ELR (cell line): ENCODE measurements at regions not wholly inside any gene's neighbourhood (a gene's known extent, or its start where the extent isn't known, plus 50 kb on each side); places are given as distances from the start of the nearest gene placed in this dataset.
"Not testable (repeated sequence)": the region's sequence is repeated elsewhere in the genome, so short reads cannot be mapped to it uniquely, and the experiment has no call there.

Source experiments
- DNase-seq: peaks from one replicate; pipeline ENCODE4 v3.0.0-alpha.2; 2015; ENCODE audit warnings: low read depth

- DNase-seq, result peak; percentile 65
These were observed 56.5 kb upstream of the ORC5 start for GRCh38 chr7:104264285-104264684.

GRCh38 chr7:104267701-104268368 is 60.0 kb upstream of the ORC5 start:
- peak; percentile 45 for DNase-seq

GRCh38 chr7:104271948-104272347 is 56.5 kb upstream of the LHFPL3 start:
- no peak for DNase-seq

DNA sequence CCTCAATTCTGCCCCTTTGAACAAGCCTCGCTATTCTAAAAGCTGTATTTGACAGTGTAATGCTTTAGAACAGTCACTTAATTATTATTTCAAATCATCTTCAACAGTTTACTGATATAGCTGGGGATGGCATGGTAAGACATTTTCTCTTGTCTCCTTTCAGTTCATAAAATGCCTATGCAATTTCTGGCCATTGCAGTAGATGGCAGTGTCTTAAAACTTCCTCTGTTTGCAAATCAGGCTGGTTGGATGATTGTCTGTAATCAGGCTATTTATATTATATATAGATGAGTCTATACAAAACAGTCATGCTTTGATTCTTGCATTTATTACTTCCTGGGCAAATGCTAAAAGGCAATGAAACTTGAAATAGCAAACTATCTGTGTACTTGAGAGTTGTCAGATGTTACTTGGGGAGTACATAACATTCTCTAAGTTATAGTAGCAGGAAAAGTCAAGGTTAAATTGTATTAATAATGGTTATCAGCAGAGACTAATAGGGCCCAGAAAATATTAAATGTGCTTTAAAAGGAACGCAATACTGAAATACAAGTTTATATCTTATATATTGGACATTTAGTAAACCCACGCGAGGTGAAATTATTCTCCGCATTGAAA is 55.5 kb upstream of the LHFPL3 start:
- peak; percentile 54 for DNase-seq

- peak; percentile 48 for DNase-seq
These were observed 52.5 kb upstream of the LHFPL3 start for GRCh38 chr7:104275900-104276299.

DNA sequence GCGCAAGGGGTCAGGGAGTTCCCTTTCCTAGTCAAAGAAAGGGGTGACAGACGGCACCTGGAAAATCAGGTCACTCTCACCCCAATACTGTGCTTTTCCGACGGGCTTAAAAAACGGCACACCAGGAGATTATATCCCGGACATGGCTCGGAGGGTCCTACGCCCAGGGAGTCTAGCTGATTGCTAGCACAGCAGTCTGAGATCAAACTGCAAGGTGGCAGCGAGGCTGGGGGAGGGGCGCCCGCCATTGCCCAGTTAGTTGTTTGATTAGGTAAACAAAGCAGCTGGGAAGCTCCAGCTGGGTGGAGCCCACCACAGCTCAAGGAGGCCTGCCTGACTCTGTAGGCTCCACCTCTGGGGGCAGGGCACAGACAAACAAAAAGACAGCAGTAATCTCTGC is 51.7 kb upstream of the LHFPL3 start:
- not testable (repeated sequence) for DNase-seq
